Vagina (tissue), 2 donors: ENCODE measurements at regions not wholly inside any gene's neighbourhood (a gene's known extent, or its start where the extent isn't known, plus 50 kb on each side); places are given as distances from the start of the nearest gene placed in this dataset.

Experiments used
- POLR2A ChIP-seq, 2 donors: fragments of 450-650 bp; IDR thresholded peaks; one replicate each; pipeline ENCODE4 v1.6.1; 2017; ENCODE audit warnings: antibody characterized with exemption in 2 of 2, mild to moderate bottlenecking in 2 of 2, moderate library complexity in 2 of 2
- POLR2AphosphoS5 ChIP-seq, 2 donors: sonication (generic); formaldehyde crosslinking; IDR thresholded peaks; one replicate each; pipeline ENCODE4 v1.9.0; 2017; ENCODE audit warnings: antibody characterized with exemption in 2 of 2, mild to moderate bottlenecking in 2 of 2, low read depth in 1 of 2; ENCODE audit not compliant: insufficient read depth in 1 of 2
- TF ChIP-seq, protein P1 (sequence below), 3 experiments: fragments of 450-650 bp in 2 of 3; fragments of 200-600 bp in 1 of 3; sonication (generic) in 1 of 3; IDR thresholded peaks; one replicate each; pipeline ENCODE4 v1.5.1; 2017 to 2019; ENCODE audit warnings: antibody characterized with exemption in 3 of 3, mild to moderate bottlenecking in 2 of 3, moderate library complexity in 2 of 3

DNA sequence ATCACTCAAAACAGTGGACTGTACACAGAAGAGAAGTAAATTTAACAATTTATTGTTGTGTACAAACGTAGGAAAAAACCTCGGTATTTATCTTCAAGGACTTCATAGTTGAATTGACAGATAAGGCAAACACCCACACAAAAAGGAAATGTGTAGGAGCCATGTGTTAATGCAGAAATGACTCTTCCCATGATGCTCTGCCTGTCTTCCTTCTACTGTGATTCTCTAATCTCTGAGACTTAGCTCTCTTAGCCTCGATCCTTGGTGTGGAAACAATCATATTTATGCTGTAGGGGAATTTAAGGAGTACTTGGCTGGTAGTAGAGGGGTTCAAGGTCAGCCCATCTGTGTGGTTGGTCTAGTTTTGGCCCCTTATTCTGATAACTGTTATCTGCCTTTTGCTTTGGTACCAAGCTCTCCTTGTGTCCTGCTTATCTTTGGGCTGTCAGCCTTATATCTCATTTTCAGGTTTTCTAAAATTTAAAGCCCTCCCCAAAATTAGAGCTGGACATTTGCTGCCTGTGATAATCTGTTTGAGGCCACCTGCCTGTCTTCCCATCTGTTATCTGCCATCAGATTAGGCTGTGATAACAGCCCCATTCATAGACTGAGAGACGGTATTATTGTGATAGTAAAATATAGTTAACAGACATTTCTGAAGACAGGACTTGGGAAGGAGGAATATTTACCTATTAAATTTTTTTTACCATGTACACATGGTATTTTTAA lies 81.7 kb downstream of the GPR85 start:
- TF ChIP-seq, protein P1, sequence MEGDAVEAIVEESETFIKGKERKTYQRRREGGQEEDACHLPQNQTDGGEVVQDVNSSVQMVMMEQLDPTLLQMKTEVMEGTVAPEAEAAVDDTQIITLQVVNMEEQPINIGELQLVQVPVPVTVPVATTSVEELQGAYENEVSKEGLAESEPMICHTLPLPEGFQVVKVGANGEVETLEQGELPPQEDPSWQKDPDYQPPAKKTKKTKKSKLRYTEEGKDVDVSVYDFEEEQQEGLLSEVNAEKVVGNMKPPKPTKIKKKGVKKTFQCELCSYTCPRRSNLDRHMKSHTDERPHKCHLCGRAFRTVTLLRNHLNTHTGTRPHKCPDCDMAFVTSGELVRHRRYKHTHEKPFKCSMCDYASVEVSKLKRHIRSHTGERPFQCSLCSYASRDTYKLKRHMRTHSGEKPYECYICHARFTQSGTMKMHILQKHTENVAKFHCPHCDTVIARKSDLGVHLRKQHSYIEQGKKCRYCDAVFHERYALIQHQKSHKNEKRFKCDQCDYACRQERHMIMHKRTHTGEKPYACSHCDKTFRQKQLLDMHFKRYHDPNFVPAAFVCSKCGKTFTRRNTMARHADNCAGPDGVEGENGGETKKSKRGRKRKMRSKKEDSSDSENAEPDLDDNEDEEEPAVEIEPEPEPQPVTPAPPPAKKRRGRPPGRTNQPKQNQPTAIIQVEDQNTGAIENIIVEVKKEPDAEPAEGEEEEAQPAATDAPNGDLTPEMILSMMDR (IDR thresholded peaks at IDR 0.05) = no peak
- no peak for TF ChIP-seq POLR2AphosphoS5 (IDR thresholded peaks at IDR 0.05; ENCODE audit: insufficient read depth in 1 of 2, low read depth in 1 of 2)
- no peak for TF ChIP-seq POLR2A (IDR thresholded peaks at IDR 0.05)
